H1 (cell line): ENCODE measurements at regions not wholly inside any gene's neighbourhood (a gene's known extent, or its start where the extent isn't known, plus 50 kb on each side); places are given as distances from the start of the nearest gene placed in this dataset.

Experiments
- CTCF ChIA-PET: fragments of 300-600 bp; sonication (Branson Sonifier 250); formaldehyde crosslinking; loops from one replicate; lab custom pipeline; 2021; ENCODE audit not compliant: partially characterized antibody; lab: Charles Lee
- POLR2A ChIA-PET: fragments of 300-600 bp; sonication (Branson Sonifier 250); formaldehyde crosslinking; loops from one replicate; lab custom pipeline; 2021; ENCODE audit warnings: inconsistent platforms; ENCODE audit not compliant: partially characterized antibody; lab: Charles Lee
- DNase-seq, 2 experiments: peaks; one replicate each; pipeline versions ENCODE4 v3.0.0 to v3.0.0-alpha.2; 2010 to 2022; ENCODE audit warnings: low spot score in 2 of 2, low read depth in 1 of 2, mixed read lengths in 1 of 2
- FAIRE-seq: peaks from 2 replicates; lab custom pipeline; 2011; peaks lifted over from hg19 to GRCh38; lab: Jason Lieb, UNC
- H2AFZ ChIP-seq: 2 replicates; pipeline ENCODE4 v1.8.1; 2012; ENCODE audit warnings: low read length, inconsistent platforms
- H2AK5ac ChIP-seq: 2 replicates; pipeline ENCODE4 v1.6.1; 2013; ENCODE audit warnings: low read depth, low read length
- H2BK120ac ChIP-seq: replicated peaks from 2 replicates; pipeline ENCODE3; 2013; ENCODE audit warnings: low read depth, low read length, inconsistent platforms
- H2BK12ac ChIP-seq: 2 replicates; pipeline ENCODE4 v1.6.1; 2013; ENCODE audit warnings: low read depth, low read length
- H2BK15ac ChIP-seq: 2 replicates; pipeline ENCODE4 v1.6.1; 2013; ENCODE audit warnings: low read length
- H2BK20ac ChIP-seq: 2 replicates; pipeline ENCODE4 v1.6.1; 2013; ENCODE audit warnings: low read length
- H2BK5ac ChIP-seq: 2 replicates; pipeline ENCODE4 v1.6.1; 2013; ENCODE audit warnings: low read depth, low read length
- H3K14ac ChIP-seq: 2 replicates; pipeline ENCODE4 v1.6.1; 2013; ENCODE audit warnings: inconsistent platforms; ENCODE audit not compliant: insufficient read length
- H3K18ac ChIP-seq: 2 replicates; pipeline ENCODE4 v1.6.1; 2013; ENCODE audit warnings: low read length; ENCODE audit errors: extremely low read depth
- H3K23ac ChIP-seq: 2 replicates; pipeline ENCODE4 v1.6.1; 2013; ENCODE audit warnings: inconsistent platforms; ENCODE audit not compliant: insufficient read length
- H3K23me2 ChIP-seq: 2 replicates; pipeline ENCODE4 v1.6.1; 2013; ENCODE audit warnings: low read depth, low read length
- H3K27ac ChIP-seq: 2 replicates; pipeline ENCODE4 v1.6.1; 2011; ENCODE audit warnings: low read depth, low read length, inconsistent platforms
- H3K27me3 ChIP-seq, 4 experiments: replicated peaks in 1 of 4; 1 replicate in 1 of 4; 2 replicates in 3 of 4; pipeline versions ENCODE4 v1.6.1 to v1.8.1; 2011 to 2013; ENCODE audit warnings: low read length in 3 of 4, mild to moderate bottlenecking in 3 of 4, inconsistent platforms in 2 of 4, mixed read lengths in 2 of 4, moderate library complexity in 1 of 4; ENCODE audit not compliant: control insufficient read depth in 3 of 4, insufficient read depth in 3 of 4; ENCODE audit errors: extremely low read depth in 1 of 4
- H3K36me3 ChIP-seq, 4 experiments: 2 replicates each; pipeline versions ENCODE4 v1.6.1 to v1.8.1; 2011 to 2013; ENCODE audit warnings: mild to moderate bottlenecking in 4 of 4, low read length in 3 of 4, moderate library complexity in 2 of 4, control low read depth in 1 of 4, inconsistent platforms in 1 of 4; ENCODE audit not compliant: insufficient read depth in 4 of 4, control insufficient read depth in 2 of 4
- H3K4ac ChIP-seq: replicated peaks from 2 replicates; pipeline ENCODE3; 2013; ENCODE audit warnings: low read length, low read depth, mixed read lengths, inconsistent platforms; ENCODE audit not compliant: insufficient read length
- H3K4me1 ChIP-seq, 4 experiments: replicated peaks in 1 of 4; 1 replicate in 1 of 4; 2 replicates in 3 of 4; pipeline versions ENCODE4 v1.6.1 to v1.8.1; 2011 to 2013; ENCODE audit warnings: low read length in 3 of 4, inconsistent platforms in 2 of 4, mixed read lengths in 1 of 4; ENCODE audit not compliant: insufficient read depth in 4 of 4, control insufficient read depth in 3 of 4
- H3K4me2 ChIP-seq, 2 experiments: 2 replicates each; pipeline versions ENCODE4 v1.6.1 to v1.8.1; 2011 to 2013; ENCODE audit warnings: low read depth in 2 of 2, low read length in 2 of 2, control low read depth in 1 of 2, inconsistent platforms in 1 of 2, mild to moderate bottlenecking in 1 of 2; ENCODE audit not compliant: insufficient read depth in 1 of 2
- H3K4me3 ChIP-seq, 4 experiments: fragments of 200-600, 300-600 bp in 1 of 4; sonication (generic), shearing (Covaris generic), sonication (Bioruptor Twin) in 1 of 4; 2 replicates each; pipeline versions ENCODE4 v1.5.1 to v1.8.1; 2011 to 2016; ENCODE audit warnings: low read length in 4 of 4, low read depth in 3 of 4, control low read depth in 2 of 4, inconsistent platforms in 2 of 4, mild to moderate bottlenecking in 2 of 4, mixed read lengths in 1 of 4, moderate library complexity in 1 of 4; ENCODE audit not compliant: insufficient read depth in 2 of 4; ENCODE audit errors: extremely low read depth in 1 of 4
- H3K56ac ChIP-seq: replicated peaks from 2 replicates; pipeline ENCODE3; 2013; ENCODE audit warnings: low read depth, mild to moderate bottlenecking, mixed read lengths, low read length, inconsistent platforms; ENCODE audit not compliant: insufficient read length
- H3K79me1 ChIP-seq: 2 replicates; pipeline ENCODE4 v1.6.1; 2013; ENCODE audit warnings: low read depth, low read length, control low read depth
- H3K79me2 ChIP-seq, 2 experiments: 2 replicates each; pipeline versions ENCODE4 v1.6.1 to v1.8.1; 2012 to 2013; ENCODE audit warnings: low read length in 2 of 2, mild to moderate bottlenecking in 2 of 2, inconsistent platforms in 1 of 2; ENCODE audit not compliant: insufficient read depth in 2 of 2, control insufficient read depth in 1 of 2
- H3K9ac ChIP-seq, 4 experiments: replicated peaks in 1 of 4; 1 replicate in 1 of 4; 2 replicates in 3 of 4; pipeline versions ENCODE4 v1.6.1 to v1.8.1; 2011 to 2013; ENCODE audit warnings: low read depth in 3 of 4, low read length in 3 of 4, control low read depth in 2 of 4, mild to moderate bottlenecking in 2 of 4, moderate library complexity in 2 of 4, inconsistent platforms in 1 of 4; ENCODE audit errors: extremely low read depth in 1 of 4
- H3K9me3 ChIP-seq, 2 experiments: 2 replicates each; pipeline versions ENCODE4 v1.6.1 to v1.8.1; 2012 to 2013; ENCODE audit warnings: mild to moderate bottlenecking in 2 of 2, moderate library complexity in 2 of 2, control low read depth in 1 of 2, inconsistent platforms in 1 of 2, low read depth in 1 of 2, low read length in 1 of 2, mixed read lengths in 1 of 2; ENCODE audit not compliant: insufficient read depth in 2 of 2
- H4K20me1 ChIP-seq, 2 experiments: replicated peaks in 1 of 2; 2 replicates each; pipeline versions ENCODE3 to v1.8.1; 2011 to 2013; ENCODE audit warnings: inconsistent platforms in 2 of 2, low read length in 2 of 2, mild to moderate bottlenecking in 1 of 2; ENCODE audit not compliant: insufficient read depth in 2 of 2, control insufficient read depth in 1 of 2
- H4K5ac ChIP-seq: 2 replicates; pipeline ENCODE4 v1.6.1; 2013; ENCODE audit warnings: low read length, low read depth, mixed read lengths, inconsistent platforms; ENCODE audit not compliant: insufficient read length
- H4K8ac ChIP-seq: 2 replicates; pipeline ENCODE4 v1.8.0; 2013; ENCODE audit warnings: mild to moderate bottlenecking, moderate library complexity, low read length, inconsistent platforms; ENCODE audit not compliant: insufficient read depth; ENCODE audit errors: extremely low read depth
- H4K91ac ChIP-seq: replicated peaks from 2 replicates; pipeline ENCODE3; 2013; ENCODE audit warnings: low read length, mixed read lengths, inconsistent platforms; ENCODE audit not compliant: insufficient read length
- BRCA1 ChIP-seq: IDR thresholded peaks from 2 replicates; pipeline ENCODE4 v1.6.1; 2012; ENCODE audit warnings: low read depth, low read length, improper control_type of control experiment
- CEBPB ChIP-seq: IDR thresholded peaks from 2 replicates; pipeline ENCODE4 v1.6.1; 2012; ENCODE audit warnings: low read depth, low read length
- FOSL1 ChIP-seq: IDR thresholded peaks from 2 replicates; pipeline ENCODE4 v1.6.1; 2011; ENCODE audit warnings: mild to moderate bottlenecking, low read depth, low read length, moderate library complexity; ENCODE audit not compliant: insufficient read depth
- MAFK ChIP-seq: IDR thresholded peaks from 2 replicates; pipeline ENCODE4 v1.6.1; 2012; ENCODE audit warnings: low read depth, mild to moderate bottlenecking, improper control_type of control experiment, low read length
- TBP ChIP-seq: IDR thresholded peaks from 2 replicates; pipeline ENCODE4 v1.6.1; 2011; ENCODE audit warnings: low read depth, low read length, improper control_type of control experiment
- WGBS, 2 experiments: shearing (Covaris generic) in 1 of 2; methylation state at CpG; one replicate each; pipeline versions ENCODE4 v1.1.6 to v1.1.7; 2013 to 2015; ENCODE audit warnings: low lambda C conversion rate in 2 of 2, mixed read lengths in 2 of 2, inconsistent platforms in 1 of 2, low coverage in 1 of 2, missing lambda C conversion rate in 1 of 2; ENCODE audit not compliant: insufficient replicate concordance in 2 of 2, insufficient coverage in 1 of 2, insufficient read length in 1 of 2; ENCODE audit errors: extremely low coverage in 1 of 2, missing lambda C conversion rate in 1 of 2; 5-methylcytosine and 5-hydroxymethylcytosine counted together

DNA sequence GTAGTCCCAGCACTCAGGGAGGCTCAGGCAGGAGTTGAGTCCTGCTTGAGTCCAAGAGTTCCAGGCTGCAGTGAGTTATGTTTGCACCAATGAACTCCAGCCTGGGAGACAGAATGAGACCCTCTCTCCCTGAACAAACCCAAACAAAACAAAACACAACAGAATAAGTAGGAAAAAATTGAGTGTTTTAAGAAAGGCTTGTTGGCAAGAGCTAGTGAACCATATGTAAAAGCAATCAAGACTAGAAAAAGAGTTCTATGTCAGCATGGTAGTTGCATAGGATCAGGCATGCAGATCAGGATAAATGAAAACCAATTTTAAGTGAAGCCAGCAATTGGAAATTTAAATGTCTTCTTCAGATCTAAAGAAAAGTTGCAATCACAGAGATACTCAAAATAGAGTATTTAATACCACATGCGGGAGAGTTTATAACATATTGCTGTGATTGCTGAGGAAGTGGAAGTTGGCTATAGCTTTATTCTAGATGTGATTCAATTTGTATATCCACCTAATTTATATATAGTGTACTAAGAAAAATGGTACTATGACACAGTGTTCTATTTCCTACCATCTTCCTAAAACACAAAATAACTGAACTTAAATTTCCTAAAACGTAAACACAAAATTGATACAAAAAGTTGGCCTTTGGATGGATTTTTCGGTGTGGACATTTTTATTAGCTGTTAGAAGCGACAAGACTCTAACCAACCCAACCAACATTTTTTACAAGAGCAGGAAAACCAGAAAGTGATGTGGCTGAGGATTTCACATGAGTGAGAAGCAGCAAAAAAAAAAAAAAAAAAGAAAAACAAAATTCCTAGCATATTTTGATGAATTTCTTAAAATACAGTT, 101.9 kb upstream of the ROBO1 start:
- no peaks in the 10 kb centered on the region for H3K79me2 ChIP-seq
- H3K4me2 ChIP-seq, result no peak overlapping the region
- ChIA-PET CTCF (no interaction called here), POLR2A (no interaction called here)
- H3K4me3 ChIP-seq, result no peak overlapping the region
- H2BK120ac ChIP-seq, result no peak overlapping the region
- WGBS, 2 experiments, result 89% methylated on average over 4 of the region's 4 CpGs; no CpG with 5 or more reads in 1 of the 2 experiments
- no peak overlapping the region for H2AFZ ChIP-seq
- FAIRE-seq, result no peak
- no peak overlapping the region for H3K23ac ChIP-seq
- H3K4me1 ChIP-seq, result no peaks in the 10 kb centered on the region
- H3K14ac ChIP-seq, result no peak overlapping the region
- H4K8ac ChIP-seq, result no peak overlapping the region
- no peak for DNase-seq
- H3K36me3 ChIP-seq, result no peaks in the 10 kb centered on the region
- no peak overlapping the region for H2BK12ac ChIP-seq
- H3K9me3 ChIP-seq, result no peaks in the 10 kb centered on the region
- no peaks in the 10 kb centered on the region for H4K20me1 ChIP-seq
- H3K79me1 ChIP-seq, result no peaks in the 10 kb centered on the region
- TF ChIP-seq MAFK (no peak), CEBPB (no peak), BRCA1 (no peak), FOSL1 (no peak), TBP (no peak)
- H2AK5ac ChIP-seq, result no peak overlapping the region
- H2BK15ac ChIP-seq, result no peak overlapping the region
- H3K9ac ChIP-seq, result no peak overlapping the region
- H2BK5ac ChIP-seq, result no peak overlapping the region
- no peak overlapping the region for H3K18ac ChIP-seq
- no peaks in the 10 kb centered on the region for H3K23me2 ChIP-seq
- no peak overlapping the region for H3K4ac ChIP-seq
- H2BK20ac ChIP-seq, result no peak overlapping the region
- no peak overlapping the region for H3K27ac ChIP-seq
- H4K5ac ChIP-seq, result no peak overlapping the region
- H3K27me3 ChIP-seq, result no peaks in the 10 kb centered on the region
- H3K56ac ChIP-seq, result no peak overlapping the region
- no peak overlapping the region for H4K91ac ChIP-seq
